ENCODE measurements at regions not wholly inside any gene's neighbourhood (a gene's known extent, or its start where the extent isn't known, plus 50 kb on each side); places are given as distances from the start of the nearest gene placed in this dataset.

GRCh38 chr3:160069986-160070385, 81.4 kb downstream of the IL12A start:
- no peak for TF ChIP-seq CTCF (IDR thresholded peaks at IDR 0.05)
- no peak overlapping the region for H3K27ac ChIP-seq
- intact Hi-C loops (cut with DNase I; ENCODE audit: low total_unique reads) = no loop called here
- DNase-seq = no peak
- H3K36me3 ChIP-seq = no peaks in the 10 kb centered on the region
- H3K4me3 ChIP-seq = no peak overlapping the region
- H3K9me3 ChIP-seq = no peaks in the 10 kb centered on the region
- H3K4me1 ChIP-seq = no peaks in the 10 kb centered on the region
- no peaks in the 10 kb centered on the region for H3K27me3 ChIP-seq

GRCh38 chr3:160076519-160076918, 87.9 kb downstream of the IL12A start:
- no peaks in the 10 kb centered on the region for H3K27me3 ChIP-seq
- H3K27ac ChIP-seq = no peak overlapping the region
- H3K4me1 ChIP-seq = no peaks in the 10 kb centered on the region
- H3K9me3 ChIP-seq = no peaks in the 10 kb centered on the region
- no peak overlapping the region for H3K4me3 ChIP-seq
- intact Hi-C loops (cut with DNase I; ENCODE audit: low total_unique reads) = no loop called here
- no peaks in the 10 kb centered on the region for H3K36me3 ChIP-seq
- no peak for TF ChIP-seq CTCF (IDR thresholded peaks at IDR 0.05)
- no peak for DNase-seq

DNA sequence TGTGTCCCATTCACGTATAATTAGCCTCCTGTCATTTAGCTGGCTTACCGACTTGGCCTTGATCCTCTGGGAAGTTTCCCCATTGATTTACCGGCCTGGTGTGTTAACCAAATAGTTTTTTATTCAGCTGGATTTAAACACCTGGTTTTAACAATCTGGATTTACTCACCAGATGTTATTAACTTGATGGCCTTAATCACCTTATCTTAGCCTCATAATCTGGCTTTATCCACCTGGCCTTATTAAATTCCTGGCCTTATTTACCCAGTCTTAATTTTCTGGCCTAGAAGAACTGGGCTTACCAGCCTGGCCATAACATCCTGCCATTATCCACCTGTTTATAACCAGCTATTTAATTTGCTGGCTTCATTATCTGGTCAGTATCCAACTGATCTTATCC, 89.9 kb downstream of the IL12A start:
- Histone ChIP-seq H3K27me3 (no peaks in the 10 kb centered on the region), H3K27ac (no peak overlapping the region), H3K9me3 (no peaks in the 10 kb centered on the region), H3K4me3 (no peak overlapping the region), H3K36me3 (no peaks in the 10 kb centered on the region), H3K4me1 (no peaks in the 10 kb centered on the region)
- no peak for DNase-seq
- no peak for TF ChIP-seq CTCF (IDR thresholded peaks at IDR 0.05)
- intact Hi-C loops (cut with DNase I; ENCODE audit: low total_unique reads) = no loop called here

- Histone ChIP-seq H3K4me1 (no peaks in the 10 kb centered on the region), H3K4me3 (no peak overlapping the region), H3K27me3 (no peaks in the 10 kb centered on the region), H3K36me3 (no peaks in the 10 kb centered on the region), H3K27ac (no peak overlapping the region), H3K9me3 (no peaks in the 10 kb centered on the region)
- TF ChIP-seq CTCF (IDR thresholded peaks at IDR 0.05) = no peak
- no peak for DNase-seq
- intact Hi-C loops (cut with DNase I; ENCODE audit: low total_unique reads) = no loop called here
Measured at GRCh38 chr3:160081958-160082533, 93.4 kb downstream of the IL12A start.

DNA sequence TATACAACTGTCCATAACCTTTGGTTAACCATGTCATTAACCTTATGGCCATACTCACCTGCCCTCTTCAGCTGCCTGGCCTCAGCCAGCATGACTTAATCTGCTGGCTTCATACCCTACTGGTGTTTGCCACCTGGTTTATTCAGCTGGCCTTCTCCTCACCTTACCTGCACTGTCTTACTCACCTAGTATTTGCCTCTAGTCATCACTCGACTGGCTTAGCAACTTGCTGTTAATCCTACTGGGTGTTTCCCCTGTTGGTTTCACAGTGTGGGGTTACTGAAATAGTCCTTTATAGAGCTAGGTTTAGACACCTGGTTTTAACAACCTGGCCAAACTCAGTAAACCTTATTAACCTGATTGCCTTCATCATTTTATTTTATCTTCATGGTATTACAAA, 96.4 kb downstream of the IL12A start:
- intact Hi-C loops (cut with DNase I; ENCODE audit: low total_unique reads) = no loop called here
- Histone ChIP-seq H3K36me3 (no peaks in the 10 kb centered on the region), H3K4me1 (no peaks in the 10 kb centered on the region), H3K4me3 (no peak overlapping the region), H3K27me3 (no peaks in the 10 kb centered on the region), H3K9me3 (no peaks in the 10 kb centered on the region), H3K27ac (no peak overlapping the region)
- no peak for DNase-seq
- TF ChIP-seq CTCF (IDR thresholded peaks at IDR 0.05) = no peak

Data from tibial artery (tissue), 4 donors.